GM20431 (cell line): ENCODE measurements at regions not wholly inside any gene's neighbourhood (a gene's known extent, or its start where the extent isn't known, plus 50 kb on each side); places are given as distances from the start of the nearest gene placed in this dataset.

Source experiments
- in situ Hi-C: fragments of 300-500 bp; cut with MseI, MboI; formaldehyde crosslinking; loops from one replicate; pipeline ENCODE4 v1.15.0; 2020; ENCODE audit warnings: low sequenced_read_pairs; ENCODE audit not compliant: unreplicated experiment

DNA sequence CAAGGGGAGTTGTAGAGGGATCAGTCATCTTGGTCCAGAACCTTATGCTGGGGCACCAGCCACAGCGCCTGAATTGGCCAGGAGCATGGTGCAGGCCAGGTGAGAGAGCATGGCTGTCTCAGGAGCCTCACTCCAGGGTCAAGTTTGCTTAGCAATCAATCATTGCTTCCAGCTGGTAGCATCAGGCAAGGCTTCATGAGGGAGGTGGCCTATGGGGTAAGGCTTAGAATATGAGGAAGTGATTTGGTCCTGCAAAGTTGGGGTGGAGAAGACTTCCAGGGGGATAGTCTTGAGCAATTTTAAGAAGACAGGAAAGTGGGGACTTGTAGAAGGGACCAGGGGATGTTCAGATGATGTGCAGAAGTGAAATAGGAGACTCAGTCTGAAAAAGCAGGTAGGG, 53.9 kb upstream of the PITX1 start:
- in situ Hi-C loops = no loop called here

DNA sequence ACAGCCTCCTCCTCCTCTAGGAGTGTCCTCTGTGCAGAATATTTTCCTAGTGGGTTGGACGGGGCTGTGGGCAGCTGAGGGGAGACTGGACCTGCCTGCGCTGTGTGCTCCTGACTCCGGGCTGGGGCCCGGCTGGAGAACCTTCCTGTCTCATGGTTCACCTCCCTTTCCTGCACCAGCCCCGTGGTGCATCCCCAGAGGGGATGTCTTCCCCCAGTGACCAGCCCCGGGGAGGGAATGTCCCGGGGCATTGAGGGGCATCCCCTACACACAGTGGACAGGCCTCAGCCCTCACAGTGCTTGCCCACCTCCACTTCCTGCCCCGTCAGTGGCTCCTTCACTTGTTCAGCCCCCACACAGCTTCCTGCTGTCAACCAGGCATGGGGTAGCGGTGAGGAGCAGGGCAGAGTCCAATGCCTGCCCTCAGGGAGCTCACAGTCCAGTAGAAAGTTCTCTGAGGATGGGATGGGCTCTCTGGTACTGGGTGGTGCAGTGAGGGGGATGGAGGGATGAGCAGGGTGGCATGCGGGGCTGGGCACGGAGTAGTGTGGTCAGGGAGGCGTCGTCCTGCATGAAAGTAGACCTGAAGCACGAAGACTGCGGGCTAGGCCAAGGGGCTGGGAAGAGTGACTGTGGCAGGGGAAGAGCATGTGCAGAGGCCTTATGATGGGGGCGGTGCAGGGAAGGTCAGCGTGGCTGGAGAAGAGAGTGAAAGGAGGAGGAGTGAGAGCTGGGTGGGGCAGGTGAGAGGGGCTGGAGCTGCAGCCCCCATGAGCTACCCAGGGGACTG, 52.1 kb upstream of the PITX1 start:
- in situ Hi-C loops = no loop called here

DNA sequence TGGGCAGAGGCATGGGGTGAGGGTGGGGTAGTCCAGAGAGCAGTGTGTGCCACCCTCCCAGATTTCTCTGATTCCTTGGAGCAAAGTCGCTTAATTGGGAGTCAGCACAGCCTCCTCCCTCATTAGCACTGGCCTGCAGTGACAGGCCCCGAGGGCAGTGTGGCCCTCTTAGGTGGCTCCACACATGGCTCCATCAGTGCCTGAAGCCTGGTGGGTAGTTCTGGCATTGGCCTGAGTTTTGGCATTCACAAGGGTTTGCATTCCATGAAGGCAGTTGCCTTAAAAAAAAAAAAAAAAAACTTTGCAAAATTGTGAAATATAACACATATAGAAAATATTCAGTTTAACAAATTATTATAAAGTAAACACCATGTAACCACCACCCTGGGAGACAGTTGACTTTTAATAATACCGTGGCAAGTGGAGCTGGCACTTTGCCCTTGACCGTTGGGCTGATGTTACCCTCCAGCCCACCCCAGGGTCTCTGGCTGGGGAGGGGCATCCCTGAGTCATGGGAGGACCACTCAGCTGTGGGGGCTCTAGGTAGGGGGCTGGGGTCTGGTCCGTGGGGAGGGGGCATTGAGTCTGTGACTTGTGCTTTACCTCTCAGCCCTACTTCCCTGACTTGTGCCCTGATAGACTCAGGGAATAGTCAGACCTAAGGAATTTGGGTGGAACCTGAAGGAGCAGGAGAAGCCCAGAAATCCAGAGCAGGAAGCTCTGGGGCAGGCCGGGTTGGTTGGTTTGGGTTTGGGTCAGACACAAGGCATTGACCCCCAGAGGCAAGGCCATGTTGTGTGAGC, 51.3 kb upstream of the PITX1 start:
- in situ Hi-C loops = no loop called here
